WTC11 (cell line): ENCODE measurements at regions not wholly inside any gene's neighbourhood (a gene's known extent, or its start where the extent isn't known, plus 50 kb on each side); places are given as distances from the start of the nearest gene placed in this dataset.

Experiments
- ATAC-seq: fragments of 200-7000 bp; cut with Tn5 transposase; 2 replicates; pipeline ENCODE4 v1.10.0; 2021; ENCODE audit warnings: mild to moderate bottlenecking, moderate library complexity
- CTCF ChIA-PET: fragments of 300-600 bp; sonication (Branson Sonifier 250); formaldehyde crosslinking; loops from one replicate; lab custom pipeline; 2021; ENCODE audit warnings: antibody characterized with exemption; lab: Charles Lee
- POLR2A ChIA-PET: fragments of 350-600 bp; sonication (Branson Sonifier 250); formaldehyde crosslinking; loops from one replicate; lab custom pipeline; 2021; ENCODE audit warnings: antibody characterized with exemption; lab: Charles Lee
- DNase-seq: peaks from one replicate; pipeline ENCODE4 v3.0.0; 2021; ENCODE audit warnings: low spot score
- H3K27ac Mint-ChIP-seq: 2 replicates; pipeline ENCODE4 v1.8.0; 2021; ENCODE audit warnings: mixed read lengths
- H3K27me3 Mint-ChIP-seq: 2 replicates; pipeline ENCODE4 v1.8.0; 2021; ENCODE audit warnings: low read depth, mild to moderate bottlenecking, moderate library complexity, mixed read lengths
- H3K36me3 Mint-ChIP-seq: 2 replicates; pipeline ENCODE4 v1.8.0; 2021; ENCODE audit warnings: mixed read lengths
- H3K4me1 Mint-ChIP-seq: 2 replicates; pipeline ENCODE4 v1.8.0; 2022; ENCODE audit warnings: mixed read lengths
- H3K4me3 Mint-ChIP-seq: 2 replicates; pipeline ENCODE4 v1.8.0; 2021; ENCODE audit warnings: mild to moderate bottlenecking, moderate library complexity, mixed read lengths
- H3K9me3 Mint-ChIP-seq: 2 replicates; pipeline ENCODE4 v1.8.0; 2021; ENCODE audit warnings: mixed read lengths
- ATF2 ChIP-seq: sonication (generic); formaldehyde crosslinking; IDR thresholded peaks from 2 replicates; pipeline ENCODE4 v1.8.1; 2022; ENCODE audit warnings: low read depth, missing genetic modification reagents, borderline replicate concordance
- E2F1 ChIP-seq: sonication (generic); formaldehyde crosslinking; IDR thresholded peaks from 2 replicates; pipeline ENCODE4 v1.8.0; 2022; ENCODE audit warnings: mild to moderate bottlenecking, missing genetic modification reagents
- FOXJ3 ChIP-seq: sonication (generic); formaldehyde crosslinking; IDR thresholded peaks from 2 replicates; pipeline ENCODE4 v1.9.0; 2021; ENCODE audit warnings: missing genetic modification reagents, mild to moderate bottlenecking, borderline replicate concordance
- FOXK1 ChIP-seq: sonication (generic); formaldehyde crosslinking; IDR thresholded peaks from 2 replicates; pipeline ENCODE4 v1.8.0; 2022; ENCODE audit warnings: mild to moderate bottlenecking, moderate library complexity, missing genetic modification reagents
- HMGXB4 ChIP-seq: sonication (generic); formaldehyde crosslinking; IDR thresholded peaks from 2 replicates; pipeline ENCODE4 v1.8.1; 2023; ENCODE audit warnings: mild to moderate bottlenecking, moderate library complexity, missing genetic modification reagents
- IRF1 ChIP-seq: sonication (generic); formaldehyde crosslinking; IDR thresholded peaks from 2 replicates; pipeline ENCODE4 v1.8.0; 2023; ENCODE audit warnings: missing genetic modification reagents
- PRRX2 ChIP-seq: fragments of 250-450 bp; sonication (Bioruptor Pico); IDR thresholded peaks from 2 replicates; pipeline ENCODE4 v1.8.0; 2021; ENCODE audit warnings: mild to moderate bottlenecking
- ZMAT4 ChIP-seq: fragments of 250-450 bp; sonication (Bioruptor Pico); IDR thresholded peaks from 2 replicates; pipeline ENCODE4 v1.9.0; 2021; ENCODE audit warnings: mild to moderate bottlenecking
- ZNF138 ChIP-seq: sonication (generic); formaldehyde crosslinking; conservative IDR thresholded peaks from 2 replicates; pipeline ENCODE4 v1.8.1; 2022; ENCODE audit warnings: mild to moderate bottlenecking, moderate library complexity, missing genetic modification reagents
- ZNF396 ChIP-seq: fragments of 250-450 bp; sonication (Bioruptor Pico); IDR thresholded peaks from 2 replicates; pipeline ENCODE4 v1.8.0; 2021; ENCODE audit warnings: mild to moderate bottlenecking, moderate library complexity, borderline replicate concordance
- TF ChIP-seq, protein P1 (sequence below): sonication (generic); formaldehyde crosslinking; IDR thresholded peaks from 2 replicates; pipeline ENCODE4 v1.8.0; 2022; ENCODE audit warnings: mild to moderate bottlenecking, missing genetic modification reagents
- TF ChIP-seq, protein P2 (sequence below): sonication (generic); formaldehyde crosslinking; conservative IDR thresholded peaks from 2 replicates; pipeline ENCODE4 v1.8.1; 2023; ENCODE audit warnings: mild to moderate bottlenecking, low read depth, missing genetic modification reagents, moderate library complexity
- TF ChIP-seq, protein P3 (sequence below): fragments of 200-600 bp; IDR thresholded peaks from 2 replicates; pipeline ENCODE4 v1.8.0; 2022; ENCODE audit warnings: antibody characterized with exemption
- TF ChIP-seq, protein P4 (sequence below): sonication (generic); formaldehyde crosslinking; IDR thresholded peaks from 2 replicates; pipeline ENCODE4 v1.8.1; 2022; ENCODE audit warnings: low read depth, mild to moderate bottlenecking, moderate library complexity, missing genetic modification reagents, borderline replicate concordance

- no peak for TF ChIP-seq HMGXB4 (CRISPR knock-in tag)
These were observed 2101.5 kb upstream of the TENM3 start (continued) for GRCh38 chr4:180141734-180142133.

DNA sequence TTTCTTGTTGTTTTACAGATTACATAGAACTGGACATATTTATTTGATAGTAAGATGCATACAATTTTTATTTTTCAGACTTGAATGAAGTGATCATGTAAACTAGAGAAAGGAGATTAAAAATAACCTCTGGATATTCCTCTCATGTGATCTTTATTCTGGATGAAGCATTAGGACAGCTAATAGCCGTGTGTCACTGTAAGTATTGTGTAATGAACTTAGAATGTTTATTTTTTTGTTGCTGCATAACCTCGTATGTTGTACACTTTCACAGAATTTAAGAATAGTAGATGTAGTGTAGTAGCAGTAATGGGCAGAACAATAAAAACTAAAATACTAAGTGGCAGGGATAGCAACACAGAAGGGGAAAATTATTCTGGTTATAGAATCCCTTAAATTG is 2094.5 kb upstream of the TENM3 start:
- Mint-ChIP-seq H3K4me1 (peaks cover 14% of the 10 kb centered on the region), H3K27me3 (no peaks in the 10 kb centered on the region), H3K9me3 (no peaks in the 10 kb centered on the region), H3K4me3 (no peak overlapping the region), H3K27ac (no peak overlapping the region), H3K36me3 (no peaks in the 10 kb centered on the region)
- DNase-seq: no peak
- ChIA-PET CTCF (no interaction called here), POLR2A (no interaction called here)
- no peak for ATAC-seq
- TF ChIP-seq PRRX2 (CRISPR knock-in tag): no peak
- no peak for TF ChIP-seq ZNF138 (CRISPR knock-in tag)
- no peak for TF ChIP-seq IRF1 (CRISPR knock-in tag)
- TF ChIP-seq, protein P1, sequence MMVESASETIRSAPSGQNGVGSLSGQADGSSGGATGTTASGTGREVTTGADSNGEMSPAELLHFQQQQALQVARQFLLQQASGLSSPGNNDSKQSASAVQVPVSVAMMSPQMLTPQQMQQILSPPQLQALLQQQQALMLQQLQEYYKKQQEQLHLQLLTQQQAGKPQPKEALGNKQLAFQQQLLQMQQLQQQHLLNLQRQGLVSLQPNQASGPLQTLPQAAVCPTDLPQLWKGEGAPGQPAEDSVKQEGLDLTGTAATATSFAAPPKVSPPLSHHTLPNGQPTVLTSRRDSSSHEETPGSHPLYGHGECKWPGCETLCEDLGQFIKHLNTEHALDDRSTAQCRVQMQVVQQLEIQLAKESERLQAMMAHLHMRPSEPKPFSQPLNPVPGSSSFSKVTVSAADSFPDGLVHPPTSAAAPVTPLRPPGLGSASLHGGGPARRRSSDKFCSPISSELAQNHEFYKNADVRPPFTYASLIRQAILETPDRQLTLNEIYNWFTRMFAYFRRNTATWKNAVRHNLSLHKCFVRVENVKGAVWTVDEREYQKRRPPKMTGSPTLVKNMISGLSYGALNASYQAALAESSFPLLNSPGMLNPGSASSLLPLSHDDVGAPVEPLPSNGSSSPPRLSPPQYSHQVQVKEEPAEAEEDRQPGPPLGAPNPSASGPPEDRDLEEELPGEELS (CRISPR knock-in tag): no peak
- TF ChIP-seq, protein P2, sequence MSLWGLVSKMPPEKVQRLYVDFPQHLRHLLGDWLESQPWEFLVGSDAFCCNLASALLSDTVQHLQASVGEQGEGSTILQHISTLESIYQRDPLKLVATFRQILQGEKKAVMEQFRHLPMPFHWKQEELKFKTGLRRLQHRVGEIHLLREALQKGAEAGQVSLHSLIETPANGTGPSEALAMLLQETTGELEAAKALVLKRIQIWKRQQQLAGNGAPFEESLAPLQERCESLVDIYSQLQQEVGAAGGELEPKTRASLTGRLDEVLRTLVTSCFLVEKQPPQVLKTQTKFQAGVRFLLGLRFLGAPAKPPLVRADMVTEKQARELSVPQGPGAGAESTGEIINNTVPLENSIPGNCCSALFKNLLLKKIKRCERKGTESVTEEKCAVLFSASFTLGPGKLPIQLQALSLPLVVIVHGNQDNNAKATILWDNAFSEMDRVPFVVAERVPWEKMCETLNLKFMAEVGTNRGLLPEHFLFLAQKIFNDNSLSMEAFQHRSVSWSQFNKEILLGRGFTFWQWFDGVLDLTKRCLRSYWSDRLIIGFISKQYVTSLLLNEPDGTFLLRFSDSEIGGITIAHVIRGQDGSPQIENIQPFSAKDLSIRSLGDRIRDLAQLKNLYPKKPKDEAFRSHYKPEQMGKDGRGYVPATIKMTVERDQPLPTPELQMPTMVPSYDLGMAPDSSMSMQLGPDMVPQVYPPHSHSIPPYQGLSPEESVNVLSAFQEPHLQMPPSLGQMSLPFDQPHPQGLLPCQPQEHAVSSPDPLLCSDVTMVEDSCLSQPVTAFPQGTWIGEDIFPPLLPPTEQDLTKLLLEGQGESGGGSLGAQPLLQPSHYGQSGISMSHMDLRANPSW (CRISPR knock-in tag): no peak
- TF ChIP-seq ZNF396 (CRISPR knock-in tag): no peak
- TF ChIP-seq, protein P3, sequence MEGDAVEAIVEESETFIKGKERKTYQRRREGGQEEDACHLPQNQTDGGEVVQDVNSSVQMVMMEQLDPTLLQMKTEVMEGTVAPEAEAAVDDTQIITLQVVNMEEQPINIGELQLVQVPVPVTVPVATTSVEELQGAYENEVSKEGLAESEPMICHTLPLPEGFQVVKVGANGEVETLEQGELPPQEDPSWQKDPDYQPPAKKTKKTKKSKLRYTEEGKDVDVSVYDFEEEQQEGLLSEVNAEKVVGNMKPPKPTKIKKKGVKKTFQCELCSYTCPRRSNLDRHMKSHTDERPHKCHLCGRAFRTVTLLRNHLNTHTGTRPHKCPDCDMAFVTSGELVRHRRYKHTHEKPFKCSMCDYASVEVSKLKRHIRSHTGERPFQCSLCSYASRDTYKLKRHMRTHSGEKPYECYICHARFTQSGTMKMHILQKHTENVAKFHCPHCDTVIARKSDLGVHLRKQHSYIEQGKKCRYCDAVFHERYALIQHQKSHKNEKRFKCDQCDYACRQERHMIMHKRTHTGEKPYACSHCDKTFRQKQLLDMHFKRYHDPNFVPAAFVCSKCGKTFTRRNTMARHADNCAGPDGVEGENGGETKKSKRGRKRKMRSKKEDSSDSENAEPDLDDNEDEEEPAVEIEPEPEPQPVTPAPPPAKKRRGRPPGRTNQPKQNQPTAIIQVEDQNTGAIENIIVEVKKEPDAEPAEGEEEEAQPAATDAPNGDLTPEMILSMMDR: no peak
- no peak for TF ChIP-seq FOXJ3 (CRISPR knock-in tag)
- no peak for TF ChIP-seq ATF2 (CRISPR knock-in tag)
- TF ChIP-seq ZMAT4 (CRISPR knock-in tag): no peak
- no peak for TF ChIP-seq HMGXB4 (CRISPR knock-in tag)
- no peak for TF ChIP-seq FOXK1
- TF ChIP-seq, protein P4, sequence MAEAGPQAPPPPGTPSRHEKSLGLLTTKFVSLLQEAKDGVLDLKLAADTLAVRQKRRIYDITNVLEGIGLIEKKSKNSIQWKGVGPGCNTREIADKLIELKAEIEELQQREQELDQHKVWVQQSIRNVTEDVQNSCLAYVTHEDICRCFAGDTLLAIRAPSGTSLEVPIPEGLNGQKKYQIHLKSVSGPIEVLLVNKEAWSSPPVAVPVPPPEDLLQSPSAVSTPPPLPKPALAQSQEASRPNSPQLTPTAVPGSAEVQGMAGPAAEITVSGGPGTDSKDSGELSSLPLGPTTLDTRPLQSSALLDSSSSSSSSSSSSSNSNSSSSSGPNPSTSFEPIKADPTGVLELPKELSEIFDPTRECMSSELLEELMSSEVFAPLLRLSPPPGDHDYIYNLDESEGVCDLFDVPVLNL (CRISPR knock-in tag): no peak
- TF ChIP-seq E2F1 (CRISPR knock-in tag): no peak
